H1 (cell line): ENCODE measurements at regions not wholly inside any gene's neighbourhood (a gene's known extent, or its start where the extent isn't known, plus 50 kb on each side); places are given as distances from the start of the nearest gene placed in this dataset.

ENCODE experiments used
- EZH2 ChIP-seq: fragments of 200-600 bp; sonication (generic); IDR thresholded peaks from 2 replicates; pipeline ENCODE4 v1.7.1; 2012; ENCODE audit warnings: low read depth, mild to moderate bottlenecking, moderate library complexity, low read length, inconsistent platforms; ENCODE audit not compliant: severe bottlenecking
- JUN ChIP-seq: IDR thresholded peaks from 2 replicates; pipeline ENCODE4 v1.6.1; 2011; ENCODE audit warnings: low read depth, mild to moderate bottlenecking, improper control_type of control experiment, low read length
- JUND ChIP-seq: IDR thresholded peaks from 2 replicates; pipeline ENCODE4 v1.6.1; 2011; ENCODE audit warnings: mild to moderate bottlenecking, improper control_type of control experiment, low read length
- MAFK ChIP-seq: IDR thresholded peaks from 2 replicates; pipeline ENCODE4 v1.6.1; 2012; ENCODE audit warnings: low read depth, mild to moderate bottlenecking, improper control_type of control experiment, low read length
- RAD21 ChIP-seq, 2 experiments: IDR thresholded peaks in 1 of 2; conservative IDR thresholded peaks in 1 of 2; 2 replicates each; pipeline ENCODE4 v1.6.1; 2011; ENCODE audit warnings: low read depth in 2 of 2, low read length in 2 of 2, improper control_type of control experiment in 1 of 2, inconsistent platforms in 1 of 2, mild to moderate bottlenecking in 1 of 2, moderate library complexity in 1 of 2
- SUZ12 ChIP-seq: fragments of 200-600 bp; sonication (generic); IDR thresholded peaks from 2 replicates; pipeline ENCODE4 v1.6.1; 2012; ENCODE audit warnings: mild to moderate bottlenecking, inconsistent platforms, low read length, moderate library complexity, mixed read lengths
- TAF1 ChIP-seq: IDR thresholded peaks from 2 replicates; pipeline ENCODE4 v1.6.1; 2011; ENCODE audit warnings: mild to moderate bottlenecking, low read depth, low read length
- TF ChIP-seq, protein P1 (sequence below), 3 experiments: IDR thresholded peaks; 1 replicate in 2 of 3; 2 replicates in 1 of 3; pipeline versions ENCODE4 v1.5.1 to v1.6.1; 2011; ENCODE audit warnings: low read length in 3 of 3, mild to moderate bottlenecking in 3 of 3, inconsistent platforms in 2 of 3, low read depth in 1 of 3, moderate library complexity in 1 of 3; ENCODE audit not compliant: insufficient read depth in 1 of 3; ENCODE audit errors: control extremely low read depth in 1 of 3
- TF ChIP-seq, protein P2 (sequence below): IDR thresholded peaks from 2 replicates; pipeline ENCODE4 v1.6.1; 2011; ENCODE audit warnings: low read depth, mild to moderate bottlenecking, low read length; ENCODE audit not compliant: insufficient read depth

DNA sequence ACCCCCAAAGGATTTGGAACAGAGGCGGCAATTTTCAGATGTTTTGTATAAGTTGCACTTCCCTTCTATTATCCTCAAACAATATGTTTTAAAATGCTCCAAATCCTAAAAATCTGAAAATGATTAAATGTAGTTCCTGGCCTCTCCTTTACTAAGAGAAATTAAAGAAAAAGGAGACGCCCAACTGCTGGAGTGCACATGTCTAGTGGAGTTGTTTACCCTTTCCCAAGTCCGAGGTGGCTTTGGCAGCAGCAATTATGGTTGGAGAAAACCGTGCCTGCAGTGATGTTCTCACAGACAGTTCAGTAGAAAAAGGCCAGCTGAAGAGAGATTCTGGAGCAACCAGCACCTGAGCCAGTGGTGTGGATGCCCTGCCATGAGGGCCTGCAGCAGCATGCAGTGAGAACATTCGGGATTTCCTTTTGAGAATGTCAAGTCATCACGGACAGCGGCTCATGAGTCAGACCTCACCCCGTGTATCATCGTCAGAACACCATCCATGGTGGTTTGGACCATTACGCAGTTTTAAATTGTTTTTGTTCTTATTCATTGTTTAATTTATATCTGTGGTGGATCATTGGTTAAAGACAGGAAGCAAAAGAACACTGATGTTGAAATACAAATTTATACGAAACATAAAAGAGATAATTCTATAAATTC, 179.0 kb upstream of the KRR1 start:
- TF ChIP-seq TAF1 (no peak), JUN (no peak), RAD21 (IDR thresholded peaks at IDR 0.05 in 1 of 2, conservative IDR thresholded peaks at IDR 0.05 in 1 of 2; ENCODE audit: low read depth in 2 of 2, low read length in 2 of 2) (no peak), JUND (no peak), EZH2 (no peak), MAFK (no peak), SUZ12 (no peak)
- TF ChIP-seq, protein P1, sequence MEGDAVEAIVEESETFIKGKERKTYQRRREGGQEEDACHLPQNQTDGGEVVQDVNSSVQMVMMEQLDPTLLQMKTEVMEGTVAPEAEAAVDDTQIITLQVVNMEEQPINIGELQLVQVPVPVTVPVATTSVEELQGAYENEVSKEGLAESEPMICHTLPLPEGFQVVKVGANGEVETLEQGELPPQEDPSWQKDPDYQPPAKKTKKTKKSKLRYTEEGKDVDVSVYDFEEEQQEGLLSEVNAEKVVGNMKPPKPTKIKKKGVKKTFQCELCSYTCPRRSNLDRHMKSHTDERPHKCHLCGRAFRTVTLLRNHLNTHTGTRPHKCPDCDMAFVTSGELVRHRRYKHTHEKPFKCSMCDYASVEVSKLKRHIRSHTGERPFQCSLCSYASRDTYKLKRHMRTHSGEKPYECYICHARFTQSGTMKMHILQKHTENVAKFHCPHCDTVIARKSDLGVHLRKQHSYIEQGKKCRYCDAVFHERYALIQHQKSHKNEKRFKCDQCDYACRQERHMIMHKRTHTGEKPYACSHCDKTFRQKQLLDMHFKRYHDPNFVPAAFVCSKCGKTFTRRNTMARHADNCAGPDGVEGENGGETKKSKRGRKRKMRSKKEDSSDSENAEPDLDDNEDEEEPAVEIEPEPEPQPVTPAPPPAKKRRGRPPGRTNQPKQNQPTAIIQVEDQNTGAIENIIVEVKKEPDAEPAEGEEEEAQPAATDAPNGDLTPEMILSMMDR (IDR thresholded peaks at IDR 0.05; ENCODE audit: control extremely low read depth in 1 of 3, insufficient read depth in 1 of 3, low read depth in 1 of 3, low read length in 3 of 3), result no peak
- TF ChIP-seq, protein P2, sequence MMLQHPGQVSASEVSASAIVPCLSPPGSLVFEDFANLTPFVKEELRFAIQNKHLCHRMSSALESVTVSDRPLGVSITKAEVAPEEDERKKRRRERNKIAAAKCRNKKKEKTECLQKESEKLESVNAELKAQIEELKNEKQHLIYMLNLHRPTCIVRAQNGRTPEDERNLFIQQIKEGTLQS, result no peak
